Lower leg skin (tissue), 3 donors: ENCODE measurements at regions not wholly inside any gene's neighbourhood (a gene's known extent, or its start where the extent isn't known, plus 50 kb on each side); places are given as distances from the start of the nearest gene placed in this dataset.

ENCODE experiments used
- POLR2A ChIP-seq, 2 donors: fragments of 450-650 bp; IDR thresholded peaks; one replicate each; pipeline ENCODE4 v1.6.1; 2016 to 2017; ENCODE audit warnings: antibody characterized with exemption in 2 of 2, mild to moderate bottlenecking in 1 of 2, moderate library complexity in 1 of 2
- TF ChIP-seq, protein P1 (sequence below), 3 donors: fragments of 450-650 bp; IDR thresholded peaks; one replicate each; pipeline ENCODE4 v1.5.1; 2016; ENCODE audit warnings: antibody characterized with exemption in 3 of 3, mild to moderate bottlenecking in 3 of 3, moderate library complexity in 2 of 3

DNA sequence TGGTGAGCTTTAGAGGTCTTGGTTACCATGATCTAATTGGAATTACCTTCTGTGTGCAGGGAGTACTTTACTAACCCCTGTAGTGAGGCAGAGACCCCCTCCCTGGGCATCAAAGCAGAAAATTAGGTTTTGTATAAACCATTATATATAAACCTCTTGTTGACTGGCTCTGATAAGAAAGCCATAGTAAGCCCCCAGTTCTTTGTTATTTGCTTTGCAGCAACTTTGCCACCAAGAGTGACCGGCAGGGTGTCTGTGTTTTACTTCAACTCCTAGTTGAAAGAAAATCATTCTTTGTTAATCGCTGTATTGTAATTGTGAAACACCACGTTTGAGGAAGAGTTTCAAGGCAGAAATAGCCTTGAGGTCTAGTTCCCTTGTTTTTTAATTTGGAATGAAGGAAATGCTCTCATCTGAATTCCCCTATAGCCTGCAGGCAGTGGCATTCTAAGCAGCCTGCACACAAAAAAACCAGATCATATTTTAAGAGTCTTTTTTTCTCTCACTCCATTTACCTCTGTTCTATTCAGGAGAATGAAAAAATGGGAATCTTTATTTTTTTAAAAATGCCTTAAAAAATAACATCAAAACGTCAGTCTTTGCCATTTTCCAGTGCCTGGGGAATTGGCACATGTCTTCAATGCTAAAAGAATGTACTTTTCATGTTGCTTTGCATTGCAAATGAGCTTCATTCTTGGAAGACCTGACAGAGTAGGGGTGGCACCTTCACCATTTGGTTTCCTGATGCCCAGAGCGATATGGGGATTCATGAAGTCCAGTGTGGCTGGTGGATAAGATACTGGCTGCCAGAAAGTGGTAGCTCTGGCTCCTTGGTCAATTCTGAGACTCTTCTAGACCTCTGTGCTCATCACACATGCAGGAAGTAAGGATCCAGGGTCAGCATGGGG lies 338.1 kb downstream of the SLC4A3 start:
- TF ChIP-seq, protein P1, sequence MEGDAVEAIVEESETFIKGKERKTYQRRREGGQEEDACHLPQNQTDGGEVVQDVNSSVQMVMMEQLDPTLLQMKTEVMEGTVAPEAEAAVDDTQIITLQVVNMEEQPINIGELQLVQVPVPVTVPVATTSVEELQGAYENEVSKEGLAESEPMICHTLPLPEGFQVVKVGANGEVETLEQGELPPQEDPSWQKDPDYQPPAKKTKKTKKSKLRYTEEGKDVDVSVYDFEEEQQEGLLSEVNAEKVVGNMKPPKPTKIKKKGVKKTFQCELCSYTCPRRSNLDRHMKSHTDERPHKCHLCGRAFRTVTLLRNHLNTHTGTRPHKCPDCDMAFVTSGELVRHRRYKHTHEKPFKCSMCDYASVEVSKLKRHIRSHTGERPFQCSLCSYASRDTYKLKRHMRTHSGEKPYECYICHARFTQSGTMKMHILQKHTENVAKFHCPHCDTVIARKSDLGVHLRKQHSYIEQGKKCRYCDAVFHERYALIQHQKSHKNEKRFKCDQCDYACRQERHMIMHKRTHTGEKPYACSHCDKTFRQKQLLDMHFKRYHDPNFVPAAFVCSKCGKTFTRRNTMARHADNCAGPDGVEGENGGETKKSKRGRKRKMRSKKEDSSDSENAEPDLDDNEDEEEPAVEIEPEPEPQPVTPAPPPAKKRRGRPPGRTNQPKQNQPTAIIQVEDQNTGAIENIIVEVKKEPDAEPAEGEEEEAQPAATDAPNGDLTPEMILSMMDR (IDR thresholded peaks at IDR 0.05), result no peak
- no peak for TF ChIP-seq POLR2A (IDR thresholded peaks at IDR 0.05)
